HCT116 (cell line): ENCODE measurements at regions not wholly inside any gene's neighbourhood (a gene's known extent, or its start where the extent isn't known, plus 50 kb on each side); places are given as distances from the start of the nearest gene placed in this dataset.

Experiments used
- ATAC-seq: fragments of 200-7000 bp; cut with Tn5 transposase; 2 replicates; pipeline ENCODE4 v1.9.1; 2020; ENCODE audit warnings: mild to moderate bottlenecking, moderate library complexity
- BruUV-seq: library from RNA; stranded (reverse); fragments of 400-500 nt; replicated peaks from 2 replicates; lab custom pipeline; 2021; lab: Mats Ljungman, UMichigan
- CTCF ChIA-PET: fragments of 300-600 bp; sonication (Branson Sonifier 250); formaldehyde crosslinking; loops from one replicate; lab custom pipeline; 2021; ENCODE audit warnings: antibody characterized with exemption; lab: Charles Lee
- POLR2A ChIA-PET: fragments of 300-600, 350-600 bp; sonication (Branson Sonifier 250); formaldehyde crosslinking; loops from one replicate; lab custom pipeline; 2021; ENCODE audit warnings: antibody characterized with exemption; lab: Charles Lee
- RAD21 ChIA-PET, 2 experiments: fragments of 300-600 bp; sonication (Branson Sonifier 250); formaldehyde crosslinking; loops; one replicate each; lab custom pipeline; 2023; ENCODE audit warnings: low total read pairs in 2 of 2; ENCODE audit not compliant: uncharacterized antibody in 2 of 2, unreplicated experiment in 2 of 2, low non-redundant PET in 1 of 2; lab: Charles Lee
- DNase-seq: peaks from one replicate; pipeline ENCODE4 v3.0.0-alpha.2; 2010; ENCODE audit warnings: low read depth, low spot score
- H2AFZ ChIP-seq: fragments of 200-600 bp; shearing (Covaris generic), sonication (generic); 2 replicates; pipeline ENCODE4 v1.6.1; 2017; ENCODE audit warnings: low read depth, mixed run types, mixed read lengths, antibody characterized with exemption, low read length; ENCODE audit not compliant: poor library complexity, severe bottlenecking
- H3K27ac ChIP-seq: 2 replicates; pipeline ENCODE4 v1.5.1; 2012; ENCODE audit warnings: low read depth, low read length
- H3K27me3 ChIP-seq: fragments of 200-600 bp; sonication (generic); 2 replicates; pipeline ENCODE4 v1.6.1; 2016; ENCODE audit warnings: mixed run types, low read length, mixed read lengths; ENCODE audit not compliant: insufficient read depth
- H3K36me3 ChIP-seq, 2 experiments: fragments of 200-500 bp in 1 of 2; fragments of 200-600 bp in 1 of 2; sonication (Bioruptor generic) in 1 of 2; sonication (generic) in 1 of 2; 2 replicates each; pipeline versions ENCODE4 v1.5.1 to v1.6.1; 2014 to 2016; ENCODE audit warnings: low read length in 2 of 2, inconsistent platforms in 1 of 2, mixed read lengths in 1 of 2, mixed run types in 1 of 2; ENCODE audit not compliant: insufficient read depth in 2 of 2, control insufficient read depth in 1 of 2
- H3K4me1 ChIP-seq, 2 experiments: fragments of 200-600 bp in 1 of 2; sonication (generic) in 1 of 2; 2 replicates each; pipeline versions ENCODE4 v1.5.1 to v1.6.1; 2012 to 2017; ENCODE audit warnings: low read length in 2 of 2, inconsistent platforms in 1 of 2, mild to moderate bottlenecking in 1 of 2, mixed read lengths in 1 of 2, mixed run types in 1 of 2, moderate library complexity in 1 of 2; ENCODE audit not compliant: insufficient read depth in 2 of 2, control insufficient read depth in 1 of 2
- H3K4me2 ChIP-seq: fragments of 200-600 bp; sonication (generic); 2 replicates; pipeline ENCODE4 v1.6.1; 2017; ENCODE audit warnings: mixed run types, low read length, mixed read lengths
- H3K4me3 ChIP-seq, 2 experiments: fragments of 200-600 bp in 1 of 2; sonication (generic) in 1 of 2; replicated peaks in 1 of 2; 2 replicates each; pipeline ENCODE4 v1.5.1; 2011 to 2016; ENCODE audit warnings: low read length in 2 of 2, control low read depth in 1 of 2, low read depth in 1 of 2, mild to moderate bottlenecking in 1 of 2, mixed read lengths in 1 of 2, mixed run types in 1 of 2
- H3K79me2 ChIP-seq: fragments of 200-600 bp; sonication (generic); 2 replicates; pipeline ENCODE4 v1.6.1; 2017; ENCODE audit warnings: mild to moderate bottlenecking, mixed run types, low read length, moderate library complexity, mixed read lengths; ENCODE audit not compliant: insufficient read depth
- H3K9ac ChIP-seq: fragments of 200-600 bp; sonication (generic); 2 replicates; pipeline ENCODE4 v1.6.1; 2016; ENCODE audit warnings: low read length, mixed read lengths
- H3K9me2 ChIP-seq: fragments of 200-600 bp; sonication (generic), shearing (Covaris generic); 2 replicates; pipeline ENCODE4 v1.6.1; 2017; ENCODE audit warnings: mixed run types, mild to moderate bottlenecking, moderate library complexity; ENCODE audit not compliant: insufficient read depth
- H3K9me3 ChIP-seq, 2 experiments: fragments of 200-500 bp in 1 of 2; fragments of 200-600 bp in 1 of 2; sonication (Bioruptor generic) in 1 of 2; sonication (generic) in 1 of 2; 2 replicates each; pipeline ENCODE4 v1.6.1; 2014 to 2017; ENCODE audit warnings: low read length in 2 of 2, mixed read lengths in 2 of 2, inconsistent platforms in 1 of 2, low read depth in 1 of 2, mild to moderate bottlenecking in 1 of 2, mixed run types in 1 of 2, moderate library complexity in 1 of 2; ENCODE audit not compliant: control insufficient read depth in 1 of 2, insufficient read depth in 1 of 2
- H4K20me1 ChIP-seq: fragments of 200-600 bp; sonication (generic), shearing (Covaris generic); 2 replicates; pipeline ENCODE4 v1.6.1; 2017; ENCODE audit warnings: mixed run types, mild to moderate bottlenecking, moderate library complexity; ENCODE audit not compliant: insufficient read depth
- EZH2 ChIP-seq: fragments of 200-600 bp; sonication (generic); IDR thresholded peaks from 2 replicates; pipeline ENCODE4 v1.6.1; 2017; ENCODE audit warnings: antibody characterized with exemption, mixed run types
- FOSL1 ChIP-seq: IDR thresholded peaks from 2 replicates; pipeline ENCODE4 v1.6.1; 2012; ENCODE audit warnings: low read depth
- POLR2AphosphoS5 ChIP-seq: IDR thresholded peaks from 2 replicates; pipeline ENCODE4 v1.6.1; 2011; ENCODE audit warnings: mild to moderate bottlenecking, low read depth, low read length, moderate library complexity
- RAD21 ChIP-seq: IDR thresholded peaks from 2 replicates; pipeline ENCODE4 v1.6.1; 2012; ENCODE audit warnings: low read depth, mild to moderate bottlenecking
- SIN3A ChIP-seq: IDR thresholded peaks from 2 replicates; pipeline ENCODE4 v1.6.1; 2012; ENCODE audit warnings: low read depth
- SP1 ChIP-seq: IDR thresholded peaks from 2 replicates; pipeline ENCODE4 v1.6.1; 2012; ENCODE audit warnings: low read depth
- TCF7L2 ChIP-seq: IDR thresholded peaks from 2 replicates; pipeline ENCODE4 v1.7.0; 2011; ENCODE audit warnings: borderline replicate concordance, inconsistent platforms; ENCODE audit not compliant: insufficient read depth, insufficient read length; ENCODE audit errors: extremely low read depth
- YY1 ChIP-seq: IDR thresholded peaks from 2 replicates; pipeline ENCODE4 v1.6.1; 2011; ENCODE audit warnings: low read length, low read depth, moderate library complexity, mild to moderate bottlenecking; ENCODE audit not compliant: insufficient replicate concordance; ENCODE audit errors: extremely low read depth
- intact Hi-C: fragments of 100-400 bp; cut with micrococcal nuclease; formaldehyde crosslinking; loops from 2 replicates; pipeline ENCODE4 v1.10.0; 2022
- TF ChIP-seq, protein P1 (sequence below): IDR thresholded peaks from 2 replicates; pipeline ENCODE4 v1.6.1; 2011; ENCODE audit warnings: mild to moderate bottlenecking, low read length, moderate library complexity; ENCODE audit not compliant: insufficient replicate concordance; ENCODE audit errors: extremely low read depth

DNA sequence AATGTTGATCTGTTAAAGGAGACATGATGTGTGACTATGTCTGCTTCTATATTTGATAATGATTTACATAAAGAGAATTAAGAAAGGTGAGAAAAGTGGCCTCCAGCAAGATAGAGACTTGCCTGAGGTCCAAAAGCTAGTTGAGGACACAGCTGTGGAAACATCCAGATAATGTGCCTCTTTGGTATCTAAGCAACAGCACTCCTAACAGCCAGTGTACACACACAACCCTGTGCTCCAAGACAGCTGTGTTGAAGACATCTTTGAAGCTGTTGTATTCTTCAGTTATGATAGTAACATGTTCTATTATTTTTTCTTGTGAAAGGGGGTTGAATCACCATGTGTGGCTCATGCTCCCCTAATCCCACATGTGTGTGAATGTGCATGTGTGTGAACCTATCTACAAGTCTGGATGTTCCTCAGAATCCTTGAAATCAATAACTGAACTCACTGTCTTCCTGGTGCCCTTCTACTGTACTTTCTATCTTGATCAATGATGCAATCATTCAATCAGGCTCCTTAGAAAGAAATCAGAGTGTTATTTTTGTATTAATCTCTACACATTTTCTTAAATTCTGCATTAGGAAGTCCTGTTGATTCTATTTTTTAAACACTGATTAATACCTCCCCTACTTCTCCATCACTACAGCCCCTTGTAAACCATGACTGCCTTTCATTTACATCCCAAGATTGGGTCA is 116.7 kb upstream of the SSTR4 start:
- no peaks in the 10 kb centered on the region for H4K20me1 ChIP-seq
- ChIA-PET RAD21 (no interaction called here), CTCF (no interaction called here), POLR2A (no interaction called here)
- TF ChIP-seq POLR2AphosphoS5 (no peak), SIN3A (no peak)
- BruUV-seq = no TSS peak
- peaks cover 58% of the 10 kb centered on the region for H3K27me3 ChIP-seq
- DNase-seq (no peak), ATAC-seq (no peak)
- H3K27ac ChIP-seq = no peak overlapping the region
- H3K9me2 ChIP-seq = no peaks in the 10 kb centered on the region
- intact Hi-C loops = no loop called here
- no peak overlapping the region for H3K4me3 ChIP-seq
- H3K79me2 ChIP-seq = no peaks in the 10 kb centered on the region
- H3K4me1 ChIP-seq = peaks cover 0 to 7% of the 10 kb centered on the region in 2 experiments; a peak in 2 of 4 replicates
- H2AFZ ChIP-seq = no peak overlapping the region
- no peak overlapping the region for H3K9ac ChIP-seq
- no peaks in the 10 kb centered on the region for H3K36me3 ChIP-seq
- H3K9me3 ChIP-seq = no peaks in the 10 kb centered on the region
- H3K4me2 ChIP-seq = no peak overlapping the region

DNA sequence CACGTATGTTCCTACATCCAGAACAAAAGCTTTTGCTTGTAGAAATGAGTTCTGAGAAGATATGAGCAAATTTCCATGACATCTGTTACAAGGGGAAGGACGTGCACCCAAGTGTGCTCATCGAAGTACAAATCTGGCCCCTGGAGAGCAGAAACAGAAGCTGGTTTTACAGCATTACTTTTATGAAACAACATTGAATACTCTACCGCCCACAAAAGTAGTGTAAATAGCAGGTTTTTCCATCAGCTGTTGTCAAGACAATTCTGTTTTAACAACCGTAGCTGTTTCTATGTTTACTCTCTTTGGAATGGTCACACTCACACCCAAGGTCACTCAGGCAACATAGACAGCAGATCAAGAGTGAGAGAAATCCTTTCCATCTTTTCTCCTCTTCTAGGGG is 114.2 kb upstream of the SSTR4 start:
- POLR2A ChIA-PET = no interaction called here
- CTCF ChIA-PET = interaction anchor here (2.0 kb wide), 1 partner anchor 229 kb away, joined by 6 read pairs; no protein-coding TSS in a partner anchor
- intact Hi-C loops = no loop called here

More for the DNA sequence above, 114.2 kb upstream of the SSTR4 start:
- no peak overlapping the region for H3K4me3 ChIP-seq
- RAD21 ChIA-PET = no interaction called here
- no peaks in the 10 kb centered on the region for H3K9me2 ChIP-seq
- no peak for ATAC-seq
- H3K4me2 ChIP-seq = no peak overlapping the region
- TF ChIP-seq FOSL1 (no peak), SP1 (no peak), EZH2 (no peak), SIN3A (no peak), TCF7L2 (no peak), YY1 (no peak), RAD21 (no peak)
- TF ChIP-seq, protein P1, sequence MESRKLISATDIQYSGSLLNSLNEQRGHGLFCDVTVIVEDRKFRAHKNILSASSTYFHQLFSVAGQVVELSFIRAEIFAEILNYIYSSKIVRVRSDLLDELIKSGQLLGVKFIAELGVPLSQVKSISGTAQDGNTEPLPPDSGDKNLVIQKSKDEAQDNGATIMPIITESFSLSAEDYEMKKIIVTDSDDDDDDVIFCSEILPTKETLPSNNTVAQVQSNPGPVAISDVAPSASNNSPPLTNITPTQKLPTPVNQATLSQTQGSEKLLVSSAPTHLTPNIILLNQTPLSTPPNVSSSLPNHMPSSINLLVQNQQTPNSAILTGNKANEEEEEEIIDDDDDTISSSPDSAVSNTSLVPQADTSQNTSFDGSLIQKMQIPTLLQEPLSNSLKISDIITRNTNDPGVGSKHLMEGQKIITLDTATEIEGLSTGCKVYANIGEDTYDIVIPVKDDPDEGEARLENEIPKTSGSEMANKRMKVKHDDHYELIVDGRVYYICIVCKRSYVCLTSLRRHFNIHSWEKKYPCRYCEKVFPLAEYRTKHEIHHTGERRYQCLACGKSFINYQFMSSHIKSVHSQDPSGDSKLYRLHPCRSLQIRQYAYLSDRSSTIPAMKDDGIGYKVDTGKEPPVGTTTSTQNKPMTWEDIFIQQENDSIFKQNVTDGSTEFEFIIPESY = no peak
- TF ChIP-seq, all 23 proteins: peak for 0
- Histone ChIP-seq H3K4me1 (peaks cover 0 to 7% of the 10 kb centered on the region in 2 experiments; a peak in 2 of 4 replicates), H3K36me3 (no peaks in the 10 kb centered on the region), H3K27me3 (peaks cover 64% of the 10 kb centered on the region), H3K27ac (no peak overlapping the region), H4K20me1 (no peaks in the 10 kb centered on the region), H3K79me2 (no peaks in the 10 kb centered on the region), H3K9me3 (no peaks in the 10 kb centered on the region), H3K9ac (no peak overlapping the region), H2AFZ (no peak overlapping the region)
- no TSS peak for BruUV-seq
- no peak for DNase-seq
